ENCODE measurements at regions not wholly inside any gene's neighbourhood (a gene's known extent, or its start where the extent isn't known, plus 50 kb on each side); places are given as distances from the start of the nearest gene placed in this dataset.
A peak's percentile ranks its signal among the peaks of the same experiment; 100 is the strongest.

DNA sequence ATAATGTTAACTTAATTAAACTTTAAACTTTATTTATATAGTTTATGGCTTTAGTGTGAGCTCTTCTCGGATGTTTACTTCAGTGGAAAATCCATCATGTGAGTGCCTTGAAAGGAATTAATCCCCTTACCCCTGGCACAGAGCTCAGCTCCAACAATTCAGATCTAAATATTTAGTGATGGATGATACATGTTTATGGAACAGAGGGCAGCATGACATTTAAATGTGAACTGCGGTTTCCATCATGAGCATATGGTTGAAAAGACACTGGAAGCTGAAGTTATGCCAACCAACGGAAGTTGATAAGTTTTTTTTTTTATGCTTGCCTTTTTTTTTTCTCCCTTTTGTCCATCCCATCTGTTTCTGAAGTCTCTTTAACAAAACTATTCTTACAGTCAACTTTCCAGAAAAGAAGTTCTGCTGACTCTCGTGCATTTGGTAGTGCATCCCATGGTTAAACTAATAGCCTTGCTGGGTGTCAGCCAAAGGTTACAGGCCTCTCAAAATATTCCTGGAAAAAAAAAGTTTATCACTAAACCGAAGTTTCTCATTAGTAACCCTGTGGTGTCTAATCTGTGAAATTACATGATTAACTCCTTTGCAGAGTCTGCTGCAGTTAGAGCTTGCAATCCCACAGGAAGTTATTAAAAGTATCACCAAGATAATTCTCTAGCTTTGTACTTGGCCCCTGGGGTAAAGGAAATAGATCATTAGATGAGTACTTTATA, 243.9 kb upstream of the TCF21 start:
- Histone ChIP-seq H2BK15ac (ENCODE audit: low read length) (no peak overlapping the region), H3K14ac (ENCODE audit: insufficient read length) (no peak overlapping the region), H3K4ac (replicated peaks; ENCODE audit: insufficient read length, low read depth, low read length) (no peak overlapping the region), H3K4me1 (replicated peaks in 1 of 4; ENCODE audit: control insufficient read depth in 3 of 4, insufficient read depth in 4 of 4, low read length in 3 of 4) (0 out of 7 replicates have a peak, but pooled peaks cover 0 to 2% (median 0%) of the 10 kb centered on the region in 4 experiments), H3K18ac (ENCODE audit: extremely low read depth, low read length) (no peak overlapping the region), H3K4me2 (ENCODE audit: insufficient read depth in 1 of 2, low read depth in 2 of 2, low read length in 2 of 2) (no peak overlapping the region), H4K5ac (ENCODE audit: insufficient read length, low read depth, low read length) (no peak overlapping the region), H3K56ac (replicated peaks; ENCODE audit: insufficient read length, low read depth, low read length) (no peak overlapping the region), H2BK20ac (ENCODE audit: low read length) (no peak overlapping the region), H2AFZ (ENCODE audit: low read length) (0 out of 2 replicates have a peak overlapping the region, but pooled peaks have one; percentile 38), H3K79me1 (ENCODE audit: low read depth, low read length) (no peaks in the 10 kb centered on the region), H2BK5ac (ENCODE audit: low read depth, low read length) (no peak overlapping the region), H4K8ac (ENCODE audit: extremely low read depth, insufficient read depth, low read length) (no peak overlapping the region), H3K23ac (ENCODE audit: insufficient read length) (no peak overlapping the region), H2BK120ac (replicated peaks; ENCODE audit: low read depth, low read length) (no peak overlapping the region), H3K23me2 (ENCODE audit: low read depth, low read length) (no peaks in the 10 kb centered on the region), H3K79me2 (ENCODE audit: control insufficient read depth in 1 of 2, insufficient read depth in 2 of 2, low read length in 2 of 2) (no peaks in the 10 kb centered on the region), H2AK5ac (ENCODE audit: low read depth, low read length) (no peak overlapping the region), H3K4me3 (ENCODE audit: extremely low read depth in 1 of 4, insufficient read depth in 2 of 4, low read depth in 3 of 4, low read length in 4 of 4) (no peak overlapping the region), H3K27me3 (replicated peaks in 1 of 4; ENCODE audit: control insufficient read depth in 3 of 4, extremely low read depth in 1 of 4, insufficient read depth in 3 of 4, low read length in 3 of 4) (peaks cover 0 to 1% (median 0%) of the 10 kb centered on the region in 4 experiments; a peak in 1 of 7 replicates), H3K36me3 (ENCODE audit: control insufficient read depth in 2 of 4, insufficient read depth in 4 of 4, low read length in 3 of 4) (no peaks in the 10 kb centered on the region), H4K91ac (replicated peaks; ENCODE audit: insufficient read length, low read length) (no peak overlapping the region), H3K9ac (replicated peaks in 1 of 4; ENCODE audit: extremely low read depth in 1 of 4, low read depth in 3 of 4, low read length in 3 of 4) (no peak overlapping the region), H2BK12ac (ENCODE audit: low read depth, low read length) (no peak overlapping the region), H3K27ac (ENCODE audit: low read depth, low read length) (no peak overlapping the region), H4K20me1 (replicated peaks in 1 of 2; ENCODE audit: control insufficient read depth in 1 of 2, insufficient read depth in 2 of 2, low read length in 2 of 2) (no peaks in the 10 kb centered on the region), H3K9me3 (ENCODE audit: insufficient read depth in 2 of 2, low read depth in 1 of 2, low read length in 1 of 2) (no peaks in the 10 kb centered on the region)
- ChIA-PET POLR2A (ENCODE audit: partially characterized antibody) (no interaction called here), CTCF (ENCODE audit: partially characterized antibody) (interaction anchor here (0.9 to 1.5 kb wide), 3 partner anchors 11 to 36 kb away, joined by 3 read pairs; no protein-coding TSS in a partner anchor)
- no peak for FAIRE-seq
- WGBS, 2 experiments (ENCODE audit: extremely low coverage in 1 of 2, insufficient coverage in 1 of 2, insufficient read length in 1 of 2, insufficient replicate concordance in 2 of 2, low coverage in 1 of 2, low lambda C conversion rate in 2 of 2, missing lambda C conversion rate in 1 of 2), result 84% methylated on average over 5 of the region's 5 CpGs; no CpG with 5 or more reads in 1 of the 2 experiments
- no peak for DNase-seq (ENCODE audit: low read depth in 1 of 2, low spot score in 2 of 2)
- TF ChIP-seq POU5F1 (IDR thresholded peaks at IDR 0.05; ENCODE audit: low read depth, low read length) (no peak), CTCF (IDR thresholded peaks at IDR 0.05; ENCODE audit: control extremely low read depth in 1 of 3, insufficient read depth in 1 of 3, low read depth in 1 of 3, low read length in 3 of 3) (no peak), SIN3A (conservative IDR thresholded peaks at IDR 0.05 in 1 of 2, IDR thresholded peaks at IDR 0.05 in 1 of 2; ENCODE audit: low read depth in 1 of 2, low read length in 2 of 2) (no peak), TAF1 (IDR thresholded peaks at IDR 0.05; ENCODE audit: low read depth, low read length) (no peak), KDM5A (IDR thresholded peaks at IDR 0.05; ENCODE audit: low read length) (no peak), JUN (IDR thresholded peaks at IDR 0.05; ENCODE audit: low read depth, low read length) (no peak), CEBPB (IDR thresholded peaks at IDR 0.05; ENCODE audit: low read depth, low read length) (no peak), BCL11A (IDR thresholded peaks at IDR 0.05; ENCODE audit: low read depth in 2 of 2, low read length in 2 of 2) (no peak), FOSL1 (IDR thresholded peaks at IDR 0.05; ENCODE audit: insufficient read depth, low read depth, low read length) (no peak), TAF7 (optimal IDR thresholded peaks at IDR 0.05; ENCODE audit: borderline replicate concordance, low read depth, low read length) (no peak), CHD2 (IDR thresholded peaks at IDR 0.05; ENCODE audit: low read length) (no peak)

All from H1 (cell line).